ENCODE measurements at regions not wholly inside any gene's neighbourhood (a gene's known extent, or its start where the extent isn't known, plus 50 kb on each side); places are given as distances from the start of the nearest gene placed in this dataset.

DNA sequence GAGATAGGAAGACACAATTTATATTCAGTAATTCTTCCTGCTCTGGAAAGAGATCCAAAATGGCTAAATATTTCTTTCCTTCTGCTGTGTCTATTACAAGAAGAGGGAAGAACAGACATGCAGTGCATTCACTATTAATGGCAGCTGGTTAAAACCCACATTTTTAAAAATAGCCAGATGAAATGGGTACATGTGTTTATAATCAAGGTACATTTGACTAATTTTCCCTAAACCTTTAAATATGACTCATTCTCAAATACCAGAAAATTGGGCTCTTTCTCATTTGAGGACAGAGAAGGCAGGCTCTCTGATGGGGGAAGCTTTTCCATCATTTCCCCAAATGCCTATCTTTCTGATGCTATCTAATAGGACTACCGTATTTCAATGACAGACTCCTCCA, 215.7 kb upstream of the HABP2 start:
- 85 to 90% methylated on average over 1 of the region's 1 CpG for WGBS, 2 donors
- no peak for TF ChIP-seq CTCF (IDR thresholded peaks at IDR 0.05)
- no peaks in the 10 kb centered on the region for H3K9me3 ChIP-seq
- no peak for FAIRE-seq
- no peak for ATAC-seq
- no peak for DNase-seq
- intact Hi-C loops (cut with DNase I): no loop called here
- H3K36me3 ChIP-seq: no peaks in the 10 kb centered on the region
- no peak overlapping the region for H3K27ac ChIP-seq
- H3K27me3 ChIP-seq: no peaks in the 10 kb centered on the region
- no peaks in the 10 kb centered on the region for H3K4me1 ChIP-seq
- H3K4me3 ChIP-seq: no peak overlapping the region

DNA sequence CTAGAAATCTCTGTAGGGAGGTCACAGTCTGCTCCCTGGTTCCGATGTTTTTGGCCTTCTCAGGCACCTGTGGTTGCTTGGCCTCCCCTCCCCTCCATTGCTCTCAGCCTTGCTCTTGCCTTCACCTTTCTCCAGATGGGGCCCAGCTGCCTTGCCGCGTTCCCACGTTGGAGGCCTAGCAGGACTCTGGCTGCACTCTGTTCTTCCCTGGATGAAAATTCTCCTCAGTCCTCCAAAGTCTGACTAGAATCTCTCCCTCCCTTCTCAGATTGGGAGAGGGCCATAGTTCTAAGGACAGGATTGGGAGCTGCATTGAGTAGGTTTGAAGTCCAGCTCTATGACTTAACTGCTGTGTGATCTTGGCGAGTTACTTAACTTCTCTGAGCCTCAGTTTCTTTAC, 213.7 kb upstream of the HABP2 start:
- WGBS, 2 donors: 81 to 89% methylated on average over 5 of the region's 5 CpGs
- intact Hi-C loops (cut with DNase I): no loop called here
- ATAC-seq (no peak), DNase-seq (no peak), FAIRE-seq (no peak)
- no peaks in the 10 kb centered on the region for H3K36me3 ChIP-seq
- no peak overlapping the region for H3K27ac ChIP-seq
- no peaks in the 10 kb centered on the region for H3K27me3 ChIP-seq
- H3K9me3 ChIP-seq: no peaks in the 10 kb centered on the region
- no peak for TF ChIP-seq CTCF (IDR thresholded peaks at IDR 0.05)
- H3K4me3 ChIP-seq: no peak overlapping the region
- no peaks in the 10 kb centered on the region for H3K4me1 ChIP-seq

GRCh38 chr10:113340282-113340681, 212.6 kb upstream of the HABP2 start:
- H3K4me1 ChIP-seq: no peaks in the 10 kb centered on the region
- H3K27ac ChIP-seq: no peak overlapping the region
- ATAC-seq (no peak), FAIRE-seq (no peak), DNase-seq (no peak)
- no peak for TF ChIP-seq CTCF (IDR thresholded peaks at IDR 0.05)
- no peak overlapping the region for H3K4me3 ChIP-seq
- H3K27me3 ChIP-seq: no peaks in the 10 kb centered on the region
- H3K36me3 ChIP-seq: no peaks in the 10 kb centered on the region
- intact Hi-C loops (cut with DNase I): no loop called here
- H3K9me3 ChIP-seq: no peaks in the 10 kb centered on the region
- WGBS, 2 donors: 71 to 75% methylated on average over 5 of the region's 5 CpGs

DNA sequence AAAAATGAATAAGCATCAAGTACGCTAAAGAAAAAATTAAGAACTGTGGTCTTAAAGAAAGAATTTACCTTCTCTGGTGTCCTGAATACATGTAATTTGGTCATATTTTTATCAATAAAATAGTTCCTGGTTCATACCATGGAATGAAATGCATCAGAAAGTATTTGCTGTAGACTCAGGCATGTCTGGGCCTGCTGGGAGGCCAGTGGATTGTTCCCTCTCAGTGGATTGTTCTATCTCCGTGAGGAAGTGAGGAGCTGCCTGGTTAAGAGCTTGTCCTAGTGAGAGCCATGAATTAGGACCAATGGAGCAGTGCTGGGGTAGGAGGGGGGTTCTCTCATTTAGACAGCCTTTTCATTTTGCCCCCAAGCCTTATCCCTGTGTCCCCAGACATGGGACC, 211.7 kb upstream of the HABP2 start:
- H3K27me3 ChIP-seq: no peaks in the 10 kb centered on the region
- 87 to 95% methylated on average over 2 of the region's 2 CpGs for WGBS, 2 donors
- DNase-seq (no peak), ATAC-seq (no peak), FAIRE-seq (no peak)
- TF ChIP-seq CTCF (IDR thresholded peaks at IDR 0.05): no peak
- intact Hi-C loops (cut with DNase I): no loop called here
- no peaks in the 10 kb centered on the region for H3K9me3 ChIP-seq
- H3K4me1 ChIP-seq: no peaks in the 10 kb centered on the region
- no peak overlapping the region for H3K4me3 ChIP-seq
- no peaks in the 10 kb centered on the region for H3K36me3 ChIP-seq
- no peak overlapping the region for H3K27ac ChIP-seq

DNA sequence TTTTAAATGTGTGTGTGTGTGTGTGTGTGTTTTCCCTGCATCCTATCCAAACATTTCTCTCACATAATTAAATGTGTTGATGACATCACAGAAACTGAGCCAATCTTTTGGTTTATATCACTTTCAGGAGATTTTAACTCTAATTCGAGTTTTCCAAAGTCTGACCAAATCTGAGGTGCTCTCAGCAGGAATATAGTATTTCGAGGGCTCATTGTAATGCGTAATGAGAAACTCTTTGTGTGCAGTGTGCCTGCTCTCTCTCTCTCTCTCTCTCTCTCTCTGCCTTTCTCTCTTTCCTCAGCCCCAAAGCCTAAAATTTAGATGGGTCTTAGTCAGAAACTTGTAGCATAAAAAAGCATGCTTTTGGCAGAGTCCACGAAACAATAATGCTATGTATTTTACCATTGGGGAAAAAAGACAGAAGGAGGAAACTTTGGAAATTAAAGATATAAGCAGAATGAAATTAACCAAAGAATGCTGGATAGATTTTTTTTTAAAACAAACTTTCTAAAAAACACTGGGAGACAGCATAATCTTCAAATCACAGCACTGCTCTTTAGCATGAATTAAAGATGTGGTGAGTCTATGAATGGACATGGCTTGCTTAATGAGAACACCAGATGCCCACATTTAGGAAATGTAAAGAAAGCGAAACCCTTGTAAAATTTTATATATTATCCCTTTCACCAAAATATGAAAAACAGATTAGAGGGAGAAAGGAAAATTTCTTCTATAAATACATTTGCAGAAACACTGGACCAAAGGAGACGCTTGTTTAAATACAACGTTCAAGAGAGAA, 206.8 kb upstream of the HABP2 start:
- no peak for TF ChIP-seq CTCF (IDR thresholded peaks at IDR 0.05)
- Histone ChIP-seq H3K27me3 (no peaks in the 10 kb centered on the region), H3K4me3 (no peak overlapping the region), H3K36me3 (no peaks in the 10 kb centered on the region), H3K27ac (no peak overlapping the region), H3K4me1 (no peaks in the 10 kb centered on the region), H3K9me3 (no peaks in the 10 kb centered on the region)
- FAIRE-seq (no peak), ATAC-seq (no peak), DNase-seq (no peak)
- intact Hi-C loops (cut with DNase I): no loop called here
- WGBS, 2 donors: 76 to 78% methylated on average over 7 of the region's 7 CpGs

All from pancreas (tissue), 10 donors.